K562 (cell line): ENCODE measurements at regions not wholly inside any gene's neighbourhood (a gene's known extent, or its start where the extent isn't known, plus 50 kb on each side); places are given as distances from the start of the nearest gene placed in this dataset.

Source experiments
- ATAC-seq: fragments of 200-7000 bp; cut with Tn5 transposase; 3 replicates; pipeline ENCODE4 v1.9.1; 2020; ENCODE audit warnings: moderate library complexity
- BruUV-seq: library from RNA; stranded (reverse); fragments of 400-500 nt; replicated peaks from 2 replicates; lab custom pipeline; 2021; lab: Mats Ljungman, UMichigan
- CTCF ChIA-PET: fragments of 300-600 bp; formaldehyde crosslinking; extraction: SDS; loops from one replicate; lab custom pipeline; 2021; ENCODE audit warnings: low intra/inter-chr PET ratio; lab: Yijun Ruan, JAX
- POLR2A ChIA-PET: fragments of 300-600, 350-650 bp; sonication (Branson Sonifier 250); formaldehyde crosslinking; extraction: SDS; loops from one replicate; lab custom pipeline; 2021; ENCODE audit warnings: antibody characterized with exemption, inconsistent platforms; lab: Yijun Ruan, JAX
- DNase-seq, 4 experiments: peaks; one replicate each; pipeline versions ENCODE4 v3.0.0 to v3.0.0-alpha.2; 2011 to 2018; ENCODE audit warnings: low spot score in 3 of 4, mixed read lengths in 3 of 4; ENCODE audit errors: extremely low read depth in 1 of 4
- FAIRE-seq: peaks from 2 replicates; lab custom pipeline; 2011; peaks lifted over from hg19 to GRCh38; lab: Jason Lieb, UNC
- H2AFZ ChIP-seq: 2 replicates; pipeline ENCODE4 v1.6.0; 2011; ENCODE audit warnings: low read depth, low read length, control low read depth, inconsistent platforms
- H3K27ac ChIP-seq: fragments of 200-600 bp; 3 replicates; pipeline ENCODE4 v1.8.0; 2011; ENCODE audit warnings: low read depth, mild to moderate bottlenecking, control low read depth, inconsistent platforms, low read length, moderate library complexity, mixed read lengths; ENCODE audit errors: extremely low read depth
- H3K27me3 ChIP-seq, 2 experiments: fragments of 300-600 bp in 1 of 2; 2 replicates in 1 of 2; 3 replicates in 1 of 2; pipeline versions ENCODE4 v1.6.0 to v1.8.0; 2011; ENCODE audit warnings: inconsistent platforms in 2 of 2, low read length in 2 of 2, mild to moderate bottlenecking in 1 of 2, mixed read lengths in 1 of 2, moderate library complexity in 1 of 2; ENCODE audit not compliant: control insufficient read depth in 2 of 2, insufficient read depth in 2 of 2
- H3K36me3 ChIP-seq: fragments of 300-600 bp; 3 replicates; pipeline ENCODE4 v1.8.0; 2011; ENCODE audit warnings: mild to moderate bottlenecking, low read length, inconsistent platforms; ENCODE audit not compliant: control insufficient read depth, insufficient read depth
- H3K4me1 ChIP-seq, 2 experiments: fragments of 200-600 bp in 1 of 2; replicated peaks in 1 of 2; 2 replicates in 1 of 2; 3 replicates in 1 of 2; pipeline versions ENCODE4 v1.5.1 to v1.8.0; 2011; ENCODE audit warnings: inconsistent platforms in 2 of 2, low read length in 2 of 2, mild to moderate bottlenecking in 1 of 2, mixed read lengths in 1 of 2, moderate library complexity in 1 of 2; ENCODE audit not compliant: control insufficient read depth in 2 of 2, insufficient read depth in 2 of 2
- H3K4me2 ChIP-seq: 2 replicates; pipeline ENCODE4 v1.6.1; 2011; ENCODE audit warnings: low read length, control low read depth, inconsistent platforms, mixed read lengths; ENCODE audit not compliant: insufficient read depth
- H3K4me3 ChIP-seq: fragments of 200-600 bp; sonication (generic), shearing (Covaris generic); 2 replicates; pipeline ENCODE4 v1.5.1; 2016; ENCODE audit warnings: control low read depth, inconsistent platforms
- H3K79me2 ChIP-seq: fragments of 200-600 bp; 3 replicates; pipeline ENCODE4 v1.8.0; 2011; ENCODE audit warnings: low read length, inconsistent platforms; ENCODE audit not compliant: control insufficient read depth, insufficient read depth
- H3K9ac ChIP-seq, 2 experiments: 2 replicates each; pipeline versions ENCODE4 v1.6.0 to v1.6.1; 2011; ENCODE audit warnings: low read depth in 2 of 2, low read length in 2 of 2, control low read depth in 1 of 2, inconsistent platforms in 1 of 2, mild to moderate bottlenecking in 1 of 2, mixed read lengths in 1 of 2; ENCODE audit not compliant: insufficient read depth in 1 of 2
- H3K9me1 ChIP-seq: one replicate; pipeline ENCODE4 v1.6.0; 2011; ENCODE audit warnings: inconsistent platforms, mild to moderate bottlenecking, low read length, moderate library complexity; ENCODE audit not compliant: control insufficient read depth, insufficient read depth
- H3K9me3 ChIP-seq: replicated peaks from 2 replicates; pipeline ENCODE4 v1.5.1; 2011; ENCODE audit warnings: low read depth, low read length, inconsistent platforms; ENCODE audit not compliant: control insufficient read depth, insufficient read depth
- H4K20me1 ChIP-seq: replicated peaks from 2 replicates; pipeline ENCODE4 v1.6.1; 2011; ENCODE audit warnings: low read length, inconsistent platforms, mixed read lengths; ENCODE audit not compliant: control insufficient read depth, insufficient read depth
- MEF2A ChIP-seq: IDR thresholded peaks from 2 replicates; pipeline ENCODE4 v1.6.1; 2011; ENCODE audit warnings: low read depth, mild to moderate bottlenecking, low read length, moderate library complexity; ENCODE audit not compliant: control insufficient read depth
- TRIM24 ChIP-seq, 2 experiments: fragments of 450-650 bp; IDR thresholded peaks; 2 replicates each; pipeline ENCODE4 v1.6.1; 2016
- ZMIZ1 ChIP-seq, 2 experiments: fragments of 150-350 bp in 1 of 2; IDR thresholded peaks; 2 replicates each; pipeline ENCODE4 v1.6.1; 2012 to 2016; ENCODE audit warnings: low read depth in 2 of 2, low read length in 2 of 2, mild to moderate bottlenecking in 1 of 2, moderate library complexity in 1 of 2
- ZNF316 ChIP-seq: fragments of 450-650 bp; IDR thresholded peaks from 2 replicates; pipeline ENCODE4 v1.6.1; 2016
- WGBS: fragments of 100-300 bp; shearing (Covaris generic); methylation state at CpG from one replicate; pipeline ENCODE4 v1.1.6; 2016; ENCODE audit warnings: low coverage, mixed read lengths; ENCODE audit not compliant: insufficient coverage; ENCODE audit errors: missing lambda C conversion rate; 5-methylcytosine and 5-hydroxymethylcytosine counted together
- in situ Hi-C: fragments of 300-500 bp; cut with MboI; formaldehyde crosslinking; loops from 4 replicates; pipeline ENCODE4 v1.15.0; 2018; ENCODE audit warnings: inconsistent platforms, mixed read lengths
- intact Hi-C: fragments of 100-400 bp; cut with micrococcal nuclease; formaldehyde crosslinking; loops from 2 replicates; pipeline ENCODE4 v1.14.2; 2022

DNA sequence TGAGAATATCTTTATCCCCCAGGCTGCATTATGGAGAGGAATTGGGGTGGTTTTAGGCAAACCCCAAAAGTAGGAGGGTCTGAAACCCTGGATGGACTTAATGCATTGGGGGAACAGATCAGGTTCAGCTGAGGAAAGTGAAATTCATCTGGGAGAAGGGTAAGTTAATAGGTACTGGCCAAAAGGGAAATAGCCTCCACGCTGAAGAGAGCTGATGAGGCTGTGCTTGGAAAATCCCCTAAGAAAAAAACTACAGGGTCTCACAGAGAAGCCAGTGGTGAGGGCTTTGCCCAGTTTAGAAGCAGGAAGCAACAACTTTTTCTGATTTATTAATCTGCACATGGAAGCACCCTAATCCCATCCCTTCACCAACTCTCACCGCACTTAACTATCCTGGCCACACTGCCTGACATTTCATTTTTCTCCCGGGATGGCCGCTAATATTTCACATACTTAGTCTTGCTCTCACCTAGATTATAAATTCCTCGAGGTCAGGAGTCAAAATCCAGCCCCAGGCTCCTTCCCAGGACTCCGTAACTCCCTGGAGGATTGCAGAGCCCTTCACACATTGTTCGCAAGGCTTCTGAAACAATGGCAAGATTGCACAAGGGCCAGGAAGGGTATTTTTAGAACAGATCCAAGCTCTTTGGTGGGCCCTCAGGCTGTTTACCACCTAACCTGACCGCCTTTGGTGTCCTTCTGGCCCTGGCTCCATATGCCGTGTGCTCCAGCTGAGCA, 60.9 kb upstream of the TARBP1 start:
- BruUV-seq: no TSS peak
- CTCF ChIA-PET: no interaction called here
- H3K9ac ChIP-seq: peak overlapping the region in 1 of 2 experiments; percentile 46; a peak in 1 of 4 replicates
- ATAC-seq (no peak), DNase-seq (no peak), FAIRE-seq (no peak)
- in situ Hi-C loops (no loop called here), intact Hi-C loops (no loop called here)
- peaks cover 15 to 20% of the 10 kb centered on the region in 2 experiments for H3K4me1 ChIP-seq
- no peak overlapping the region for H3K4me2 ChIP-seq
- no peak overlapping the region for H3K27ac ChIP-seq
- H4K20me1 ChIP-seq: no peaks in the 10 kb centered on the region
- peak; percentile 47 for TF ChIP-seq ZNF316
- 0 out of 2 replicates have a peak, but pooled peaks have one; percentile 16 for TF ChIP-seq MEF2A
- TF ChIP-seq ZMIZ1 (IDR thresholded peaks at IDR 0.05; ENCODE audit: low read depth in 2 of 2, low read length in 2 of 2): no peak
- peak; percentile 45 to 54; a peak in 2 of 4 replicates for TF ChIP-seq TRIM24 (IDR thresholded peaks at IDR 0.05)
- H3K27me3 ChIP-seq: no peaks in the 10 kb centered on the region
- no peak overlapping the region for H3K4me3 ChIP-seq
- POLR2A ChIA-PET: interaction anchor here (0.6 to 2.1 kb wide), 7 partner anchors 11 to 536 kb away, joined by 3 to 6 read pairs (median 3); no protein-coding TSS in a partner anchor
- H3K79me2 ChIP-seq: no peaks in the 10 kb centered on the region
- H3K9me1 ChIP-seq: no peaks in the 10 kb centered on the region
- no peaks in the 10 kb centered on the region for H3K9me3 ChIP-seq
- H3K36me3 ChIP-seq: no peaks in the 10 kb centered on the region
- no peak overlapping the region for H2AFZ ChIP-seq
- WGBS: 67% methylated on average over 9 of the region's 9 CpGs
